Uterus (tissue), 2 donors: ENCODE measurements at regions not wholly inside any gene's neighbourhood (a gene's known extent, or its start where the extent isn't known, plus 50 kb on each side); places are given as distances from the start of the nearest gene placed in this dataset.

Experiments
- POLR2A ChIP-seq, 2 donors: fragments of 450-650 bp; IDR thresholded peaks; one replicate each; pipeline ENCODE4 v1.6.1; 2016; ENCODE audit warnings: antibody characterized with exemption in 2 of 2, mild to moderate bottlenecking in 1 of 2, moderate library complexity in 1 of 2
- TF ChIP-seq, protein P1 (sequence below), 4 experiments: fragments of 200-600 bp in 2 of 4; fragments of 450-650 bp in 2 of 4; sonication (generic) in 2 of 4; IDR thresholded peaks; one replicate each; pipeline ENCODE4 v1.5.1; 2016 to 2019; ENCODE audit warnings: antibody characterized with exemption in 4 of 4, mild to moderate bottlenecking in 2 of 4, moderate library complexity in 1 of 4

GRCh38 chr5:155529362-155529761 is 515.8 kb downstream of the KIF4B start:
- TF ChIP-seq, protein P1, sequence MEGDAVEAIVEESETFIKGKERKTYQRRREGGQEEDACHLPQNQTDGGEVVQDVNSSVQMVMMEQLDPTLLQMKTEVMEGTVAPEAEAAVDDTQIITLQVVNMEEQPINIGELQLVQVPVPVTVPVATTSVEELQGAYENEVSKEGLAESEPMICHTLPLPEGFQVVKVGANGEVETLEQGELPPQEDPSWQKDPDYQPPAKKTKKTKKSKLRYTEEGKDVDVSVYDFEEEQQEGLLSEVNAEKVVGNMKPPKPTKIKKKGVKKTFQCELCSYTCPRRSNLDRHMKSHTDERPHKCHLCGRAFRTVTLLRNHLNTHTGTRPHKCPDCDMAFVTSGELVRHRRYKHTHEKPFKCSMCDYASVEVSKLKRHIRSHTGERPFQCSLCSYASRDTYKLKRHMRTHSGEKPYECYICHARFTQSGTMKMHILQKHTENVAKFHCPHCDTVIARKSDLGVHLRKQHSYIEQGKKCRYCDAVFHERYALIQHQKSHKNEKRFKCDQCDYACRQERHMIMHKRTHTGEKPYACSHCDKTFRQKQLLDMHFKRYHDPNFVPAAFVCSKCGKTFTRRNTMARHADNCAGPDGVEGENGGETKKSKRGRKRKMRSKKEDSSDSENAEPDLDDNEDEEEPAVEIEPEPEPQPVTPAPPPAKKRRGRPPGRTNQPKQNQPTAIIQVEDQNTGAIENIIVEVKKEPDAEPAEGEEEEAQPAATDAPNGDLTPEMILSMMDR (IDR thresholded peaks at IDR 0.05), result no peak
- no peak for TF ChIP-seq POLR2A (IDR thresholded peaks at IDR 0.05)
